HG02870 (cell line): ENCODE measurements at regions not wholly inside any gene's neighbourhood (a gene's known extent, or its start where the extent isn't known, plus 50 kb on each side); places are given as distances from the start of the nearest gene placed in this dataset.
"Not testable (repeated sequence)": the region's sequence is repeated elsewhere in the genome, so short reads cannot be mapped to it uniquely, and the experiment has no call there.

Experiments
- ATAC-seq: cut with Tn5 transposase; IDR thresholded peaks from one replicate; pipeline ENCODE4 v1.9.1; 2021; ENCODE audit warnings: mild to moderate bottlenecking, moderate library complexity; ENCODE audit not compliant: unreplicated experiment

- no peak for ATAC-seq
Observed at GRCh38 chr1:101185421-101185820, 51.4 kb upstream of the S1PR1 start.

DNA sequence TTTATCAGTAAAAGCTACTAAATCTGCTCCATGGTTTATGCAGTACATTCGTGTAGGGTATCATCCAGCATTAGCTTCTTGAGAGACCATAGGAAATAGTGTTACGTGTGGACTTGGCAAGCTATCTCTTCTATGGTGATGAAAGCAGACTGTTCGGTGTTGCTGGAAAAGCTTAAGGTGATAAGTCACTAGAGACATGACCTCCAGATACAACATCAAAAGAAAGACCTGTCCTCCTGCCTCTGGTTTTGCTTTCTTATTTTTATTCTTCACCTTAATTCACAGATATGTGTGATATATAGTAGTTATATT, 53.5 kb upstream of the S1PR1 start:
- no peak for ATAC-seq

DNA sequence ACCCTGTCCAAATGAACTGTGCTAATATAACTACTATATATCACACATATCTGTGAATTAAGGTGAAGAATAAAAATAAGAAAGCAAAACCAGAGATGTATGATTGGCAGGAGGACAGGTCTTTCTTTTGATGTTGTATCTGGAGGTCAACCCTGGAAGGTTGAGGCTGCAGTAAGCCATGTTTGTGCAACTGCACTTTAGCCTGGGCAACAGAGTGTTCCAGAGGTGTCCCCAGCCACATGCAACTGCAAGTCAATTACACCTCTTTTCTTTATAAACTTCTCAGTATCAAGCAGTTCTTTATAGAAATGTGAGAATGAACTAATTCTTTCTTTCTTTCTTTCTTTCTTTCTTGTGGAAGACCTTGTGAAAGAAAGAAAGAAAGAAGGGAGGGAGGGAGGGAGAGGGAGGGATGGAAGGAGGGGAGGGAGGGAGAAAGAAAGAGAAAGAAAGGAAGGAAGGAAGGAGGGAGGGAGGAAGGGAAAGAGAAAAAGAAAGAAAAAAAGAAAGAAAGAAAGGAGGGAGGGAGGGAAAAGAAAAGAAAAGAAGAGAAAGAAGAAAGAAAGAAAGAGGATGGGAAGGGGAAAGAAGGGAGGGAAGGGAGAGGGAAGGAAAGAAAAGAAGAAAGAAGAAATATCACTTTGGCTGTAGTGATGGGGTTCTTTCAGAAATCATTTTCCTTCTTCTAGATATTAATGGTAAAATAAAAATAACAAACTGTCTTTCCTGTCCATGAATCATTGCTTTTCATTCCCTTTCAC, 54.0 kb upstream of the S1PR1 start:
- no peak for ATAC-seq

DNA sequence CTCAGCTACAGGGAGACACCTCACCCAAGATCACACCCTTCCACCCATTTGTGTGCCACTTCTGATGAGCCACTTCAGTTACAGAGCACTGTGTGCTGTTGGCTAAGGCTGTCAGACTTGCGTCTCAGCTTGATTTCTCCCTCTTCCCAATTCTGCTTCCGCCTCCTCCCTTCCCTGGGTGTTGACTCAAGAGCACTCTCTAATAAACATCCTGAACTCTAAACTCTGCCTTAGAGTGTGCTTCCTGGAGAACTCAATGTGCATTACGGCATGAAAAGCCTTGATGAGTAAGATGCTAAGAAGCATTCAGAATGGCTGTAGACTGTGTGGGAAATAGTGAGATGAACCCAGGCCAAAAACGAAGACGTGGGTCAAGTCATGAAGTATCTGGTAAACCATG, 54.9 kb upstream of the S1PR1 start:
- no peak for ATAC-seq

- ATAC-seq = peak; percentile 91
Observed at GRCh38 chr1:101178688-101179491, 57.9 kb upstream of the S1PR1 start.

DNA sequence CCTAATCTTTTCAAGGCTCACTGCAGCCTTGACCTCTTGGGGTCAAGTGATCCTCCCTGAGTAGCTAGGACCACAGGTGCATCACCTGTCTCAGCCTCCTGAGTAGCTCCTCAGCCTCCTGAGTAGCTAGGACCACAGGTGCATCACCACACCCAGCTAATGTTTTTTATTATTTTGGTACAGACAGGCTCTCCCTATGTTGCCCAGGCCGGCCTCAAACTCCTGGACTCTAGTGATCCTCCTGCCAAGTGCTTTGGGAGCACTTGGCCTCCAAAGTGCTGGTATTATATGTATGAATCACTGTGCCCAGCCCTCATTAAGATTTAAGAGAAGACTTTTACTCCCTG, 58.5 kb upstream of the S1PR1 start:
- ATAC-seq = peak; percentile 12

DNA sequence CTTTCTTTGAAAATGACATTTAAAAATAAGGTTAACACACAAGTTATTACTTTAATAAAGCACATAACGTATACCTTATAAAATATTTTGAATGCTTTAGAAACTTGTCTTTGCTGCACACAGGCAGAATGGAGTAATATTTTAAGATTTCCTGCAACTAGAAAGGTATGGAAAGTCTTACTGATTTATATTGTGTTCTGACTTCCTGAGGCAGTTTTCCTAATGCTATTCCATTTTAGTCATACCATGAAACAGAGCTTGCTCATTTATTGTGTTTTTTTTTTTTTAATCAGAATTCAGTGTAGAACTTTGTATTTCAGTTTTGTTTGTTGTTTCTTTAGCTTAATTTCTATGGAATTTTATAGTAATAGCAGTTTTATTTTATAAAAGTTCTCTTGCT, 60.9 kb upstream of the S1PR1 start:
- no peak for ATAC-seq

DNA sequence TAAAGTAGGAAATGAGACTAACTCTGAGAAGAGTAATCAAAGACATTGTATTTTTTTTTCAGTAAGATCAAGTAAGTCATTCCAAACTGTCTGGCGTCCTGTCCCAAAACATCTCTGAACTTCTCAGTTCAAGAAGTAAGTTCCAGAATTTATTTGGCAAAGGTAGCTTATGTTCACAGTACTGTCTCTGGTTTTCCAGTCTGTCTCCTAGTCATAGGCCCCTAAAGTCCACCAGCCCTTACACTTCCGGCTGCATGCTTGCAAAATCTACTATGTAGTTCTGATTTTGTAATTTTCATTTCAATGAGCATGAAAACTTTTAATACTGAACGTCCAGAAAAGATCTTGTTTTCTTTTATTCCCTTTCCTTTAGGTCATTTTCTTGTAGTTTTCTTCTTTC, 61.4 kb upstream of the S1PR1 start:
- no peak for ATAC-seq

DNA sequence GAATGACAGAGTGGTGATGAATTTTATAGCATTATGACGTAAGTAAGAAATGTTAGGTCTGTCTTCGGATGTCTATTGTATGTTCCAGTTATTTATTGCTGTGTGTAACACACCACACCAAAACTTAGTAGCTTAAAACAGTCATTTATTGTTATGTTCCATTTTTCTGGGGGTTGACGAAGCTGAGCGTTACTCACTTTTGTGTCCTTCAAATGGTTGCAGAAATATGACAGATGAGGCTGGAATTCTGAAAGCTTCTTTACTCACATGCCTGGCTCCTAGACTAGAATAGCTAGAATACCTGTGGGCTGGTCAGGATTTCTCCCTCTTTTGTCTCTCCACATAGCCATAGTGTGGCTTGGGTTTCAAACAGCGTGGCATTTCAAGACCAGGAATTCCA, 62.1 kb upstream of the S1PR1 start:
- no peak for ATAC-seq

DNA sequence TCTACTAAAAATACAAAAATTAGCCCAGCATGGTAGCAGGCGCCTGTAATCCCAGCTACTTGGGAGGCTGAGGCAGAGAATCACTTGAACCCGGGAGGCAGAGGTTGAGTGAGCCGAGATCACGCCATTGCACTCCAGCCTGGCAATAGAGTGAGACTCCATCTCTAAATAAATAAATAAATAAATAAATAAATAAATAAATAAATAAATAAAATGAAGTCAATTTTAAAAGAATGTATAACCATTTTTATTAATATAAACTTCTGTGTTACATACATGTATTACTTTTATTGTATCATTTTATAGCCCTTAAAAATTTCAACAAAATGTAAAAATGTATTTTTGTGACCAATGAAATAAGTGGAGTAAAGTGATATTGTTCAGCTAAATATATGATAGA, 62.5 kb upstream of the S1PR1 start:
- ATAC-seq = not testable (repeated sequence)

GRCh38 chr1:101170506-101171050, 66.2 kb upstream of the S1PR1 start:
- no peak for ATAC-seq

- peak; percentile 83 for ATAC-seq
Observed at GRCh38 chr1:101167891-101168290, 68.9 kb upstream of the S1PR1 start.

DNA sequence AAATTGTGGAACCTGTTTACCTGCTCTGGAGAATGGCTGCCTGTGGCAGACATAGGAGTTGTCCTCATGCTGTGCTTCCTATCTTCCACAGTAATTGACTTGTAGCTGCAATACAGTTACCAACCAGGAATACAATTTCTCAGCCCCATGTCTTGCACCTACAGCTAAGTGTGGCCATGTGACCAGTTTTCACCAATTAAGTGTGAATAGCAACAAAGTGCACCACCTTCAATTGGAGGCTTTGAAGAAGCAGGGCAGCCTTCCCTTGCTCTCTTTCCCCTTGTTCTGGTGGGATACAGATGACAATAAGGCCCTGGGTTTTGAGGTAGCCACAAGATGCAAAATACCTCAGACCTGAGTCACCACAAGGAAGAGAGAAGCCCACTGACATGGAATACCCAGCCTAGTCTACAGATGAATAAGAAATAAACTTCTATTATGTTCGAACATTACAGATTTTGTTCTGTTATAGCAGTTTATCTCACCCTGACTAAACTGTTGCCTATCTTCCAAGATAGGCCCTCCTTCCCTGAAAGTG, 70.2 kb upstream of the S1PR1 start:
- ATAC-seq = no peak

- no peak for ATAC-seq
Observed at GRCh38 chr1:101165954-101166353, 70.9 kb upstream of the S1PR1 start.

GRCh38 chr1:101165532-101165931, 71.3 kb upstream of the S1PR1 start:
- ATAC-seq = no peak

GRCh38 chr1:101164776-101165175, 72.0 kb upstream of the S1PR1 start:
- ATAC-seq = no peak

DNA sequence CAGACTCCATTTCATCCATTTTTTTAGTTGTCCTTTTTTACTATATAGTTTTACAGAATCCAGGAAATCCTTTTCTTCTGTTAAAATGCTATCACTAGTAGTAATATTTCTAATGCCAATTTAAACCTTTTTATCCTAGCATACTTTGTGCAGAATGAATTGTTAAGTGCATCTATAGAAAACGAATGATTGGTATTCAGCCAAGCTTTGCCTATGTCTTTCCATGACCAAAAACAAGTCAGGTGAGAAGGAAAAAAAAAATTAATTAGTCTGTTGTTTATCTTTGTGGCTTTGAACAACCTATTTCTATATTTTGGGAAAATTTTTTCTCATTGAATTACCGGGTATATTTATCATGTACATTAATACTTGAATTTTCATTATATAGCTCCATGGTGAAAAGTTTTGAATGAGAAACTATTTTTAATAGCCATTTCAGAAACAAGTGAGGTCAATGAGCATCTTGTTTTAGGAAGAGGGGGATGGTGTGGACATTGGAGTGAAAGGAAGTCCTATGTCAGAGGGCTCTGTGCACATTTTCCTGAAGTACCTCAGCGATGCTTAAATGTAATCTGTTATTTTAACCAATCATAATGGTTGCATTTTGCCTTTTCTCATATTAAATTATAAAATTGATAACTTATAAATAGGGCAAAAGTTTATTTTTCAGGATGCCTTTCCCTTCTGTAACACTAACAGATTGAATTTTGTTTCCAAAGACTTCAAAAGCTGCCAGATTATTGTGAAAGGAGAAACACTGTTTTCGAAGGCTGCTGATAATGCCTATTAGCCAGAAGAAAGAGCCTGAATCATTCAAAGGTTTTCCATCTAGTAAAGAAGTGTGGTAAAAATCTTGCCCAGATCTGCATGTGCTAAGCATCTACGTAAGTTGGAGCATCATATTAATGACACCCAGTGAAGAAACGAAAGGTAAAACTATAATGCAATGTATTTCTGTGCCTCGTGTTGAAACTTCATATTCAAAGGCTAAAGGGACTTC, 73.8 kb upstream of the S1PR1 start:
- no peak for ATAC-seq

DNA sequence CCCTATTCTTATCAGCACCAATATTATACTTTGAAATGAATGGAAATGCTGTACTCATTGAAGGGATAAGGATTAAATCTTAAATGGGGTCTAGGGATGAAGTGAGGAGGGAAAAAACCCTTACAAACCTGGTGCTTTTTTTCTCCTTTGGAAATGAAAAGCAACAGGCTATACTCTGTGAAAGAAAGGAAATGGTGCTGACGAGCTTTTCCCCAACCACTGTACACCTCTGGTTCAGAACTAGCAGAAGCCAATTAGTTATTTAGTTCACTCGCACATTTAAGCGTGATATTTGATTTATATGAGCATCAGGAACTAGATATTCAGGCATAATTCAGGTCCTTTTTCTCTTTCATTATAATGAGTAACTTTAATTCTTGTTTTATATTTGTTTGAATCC, 74.5 kb upstream of the S1PR1 start:
- no peak for ATAC-seq

DNA sequence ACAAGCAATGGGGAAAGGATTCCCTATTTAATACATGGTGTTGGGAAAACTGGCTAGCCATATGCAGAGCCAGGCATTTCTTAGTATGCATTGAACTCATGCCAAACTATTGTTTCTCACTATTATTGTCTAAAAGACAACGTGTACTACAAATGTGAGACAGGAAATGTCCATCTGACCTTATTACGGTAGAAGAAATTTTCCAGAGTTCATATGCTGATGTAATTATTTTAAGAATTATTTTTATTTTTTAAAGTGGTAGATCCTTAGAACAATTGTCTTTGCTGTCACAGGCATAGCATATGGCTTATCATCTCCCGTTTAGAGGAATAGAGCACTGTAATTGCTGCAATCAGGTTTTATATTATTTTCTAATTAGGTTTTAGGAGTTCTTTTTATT, 75.2 kb upstream of the S1PR1 start:
- no peak for ATAC-seq

GRCh38 chr1:101158424-101158823, 78.4 kb upstream of the S1PR1 start:
- ATAC-seq = no peak

DNA sequence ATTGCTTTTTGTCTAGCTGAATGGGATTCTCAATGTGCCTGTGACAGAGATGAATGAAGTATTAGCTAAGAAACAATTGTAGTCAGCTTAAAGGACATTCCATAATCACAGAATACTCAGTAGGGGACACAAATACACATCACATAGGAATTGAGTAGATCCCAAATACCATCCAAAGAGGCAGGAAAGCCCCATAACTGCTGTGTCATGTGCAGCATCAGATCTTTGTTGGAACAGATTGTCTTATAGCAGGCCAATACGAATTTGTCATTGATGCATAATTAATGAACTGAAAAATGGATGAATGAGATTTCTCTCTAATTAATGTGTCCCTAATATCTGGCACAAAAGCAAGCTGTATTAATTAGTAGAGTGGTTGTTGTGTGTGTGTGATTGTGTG, 82.3 kb upstream of the S1PR1 start:
- no peak for ATAC-seq
